H1 (cell line): ENCODE measurements at regions not wholly inside any gene's neighbourhood (a gene's known extent, or its start where the extent isn't known, plus 50 kb on each side); places are given as distances from the start of the nearest gene placed in this dataset.
"Not testable (repeated sequence)": the region's sequence is repeated elsewhere in the genome, so short reads cannot be mapped to it uniquely, and the experiment has no call there.

Source experiments
- CTCF ChIA-PET: fragments of 300-600 bp; sonication (Branson Sonifier 250); formaldehyde crosslinking; loops from one replicate; lab custom pipeline; 2021; ENCODE audit not compliant: partially characterized antibody; lab: Charles Lee
- POLR2A ChIA-PET: fragments of 300-600 bp; sonication (Branson Sonifier 250); formaldehyde crosslinking; loops from one replicate; lab custom pipeline; 2021; ENCODE audit warnings: inconsistent platforms; ENCODE audit not compliant: partially characterized antibody; lab: Charles Lee
- DNase-seq, 2 experiments: peaks; one replicate each; pipeline versions ENCODE4 v3.0.0 to v3.0.0-alpha.2; 2010 to 2022; ENCODE audit warnings: low spot score in 2 of 2, low read depth in 1 of 2, mixed read lengths in 1 of 2
- FAIRE-seq: peaks from 2 replicates; lab custom pipeline; 2011; peaks lifted over from hg19 to GRCh38; lab: Jason Lieb, UNC
- H2AFZ ChIP-seq: 2 replicates; pipeline ENCODE4 v1.8.1; 2012; ENCODE audit warnings: low read length, inconsistent platforms
- H2AK5ac ChIP-seq: 2 replicates; pipeline ENCODE4 v1.6.1; 2013; ENCODE audit warnings: low read depth, low read length
- H2BK120ac ChIP-seq: replicated peaks from 2 replicates; pipeline ENCODE3; 2013; ENCODE audit warnings: low read depth, low read length, inconsistent platforms
- H2BK12ac ChIP-seq: 2 replicates; pipeline ENCODE4 v1.6.1; 2013; ENCODE audit warnings: low read depth, low read length
- H2BK15ac ChIP-seq: 2 replicates; pipeline ENCODE4 v1.6.1; 2013; ENCODE audit warnings: low read length
- H2BK20ac ChIP-seq: 2 replicates; pipeline ENCODE4 v1.6.1; 2013; ENCODE audit warnings: low read length
- H2BK5ac ChIP-seq: 2 replicates; pipeline ENCODE4 v1.6.1; 2013; ENCODE audit warnings: low read depth, low read length
- H3K14ac ChIP-seq: 2 replicates; pipeline ENCODE4 v1.6.1; 2013; ENCODE audit warnings: inconsistent platforms; ENCODE audit not compliant: insufficient read length
- H3K18ac ChIP-seq: 2 replicates; pipeline ENCODE4 v1.6.1; 2013; ENCODE audit warnings: low read length; ENCODE audit errors: extremely low read depth
- H3K23ac ChIP-seq: 2 replicates; pipeline ENCODE4 v1.6.1; 2013; ENCODE audit warnings: inconsistent platforms; ENCODE audit not compliant: insufficient read length
- H3K23me2 ChIP-seq: 2 replicates; pipeline ENCODE4 v1.6.1; 2013; ENCODE audit warnings: low read depth, low read length
- H3K27ac ChIP-seq: 2 replicates; pipeline ENCODE4 v1.6.1; 2011; ENCODE audit warnings: low read depth, low read length, inconsistent platforms
- H3K27me3 ChIP-seq, 4 experiments: replicated peaks in 1 of 4; 1 replicate in 1 of 4; 2 replicates in 3 of 4; pipeline versions ENCODE4 v1.6.1 to v1.8.1; 2011 to 2013; ENCODE audit warnings: low read length in 3 of 4, mild to moderate bottlenecking in 3 of 4, inconsistent platforms in 2 of 4, mixed read lengths in 2 of 4, moderate library complexity in 1 of 4; ENCODE audit not compliant: control insufficient read depth in 3 of 4, insufficient read depth in 3 of 4; ENCODE audit errors: extremely low read depth in 1 of 4
- H3K36me3 ChIP-seq, 4 experiments: 2 replicates each; pipeline versions ENCODE4 v1.6.1 to v1.8.1; 2011 to 2013; ENCODE audit warnings: mild to moderate bottlenecking in 4 of 4, low read length in 3 of 4, moderate library complexity in 2 of 4, control low read depth in 1 of 4, inconsistent platforms in 1 of 4; ENCODE audit not compliant: insufficient read depth in 4 of 4, control insufficient read depth in 2 of 4
- H3K4ac ChIP-seq: replicated peaks from 2 replicates; pipeline ENCODE3; 2013; ENCODE audit warnings: low read length, low read depth, mixed read lengths, inconsistent platforms; ENCODE audit not compliant: insufficient read length
- H3K4me1 ChIP-seq, 4 experiments: replicated peaks in 1 of 4; 1 replicate in 1 of 4; 2 replicates in 3 of 4; pipeline versions ENCODE4 v1.6.1 to v1.8.1; 2011 to 2013; ENCODE audit warnings: low read length in 3 of 4, inconsistent platforms in 2 of 4, mixed read lengths in 1 of 4; ENCODE audit not compliant: insufficient read depth in 4 of 4, control insufficient read depth in 3 of 4
- H3K4me2 ChIP-seq, 2 experiments: 2 replicates each; pipeline versions ENCODE4 v1.6.1 to v1.8.1; 2011 to 2013; ENCODE audit warnings: low read depth in 2 of 2, low read length in 2 of 2, control low read depth in 1 of 2, inconsistent platforms in 1 of 2, mild to moderate bottlenecking in 1 of 2; ENCODE audit not compliant: insufficient read depth in 1 of 2
- H3K4me3 ChIP-seq, 4 experiments: fragments of 200-600, 300-600 bp in 1 of 4; sonication (generic), shearing (Covaris generic), sonication (Bioruptor Twin) in 1 of 4; 2 replicates each; pipeline versions ENCODE4 v1.5.1 to v1.8.1; 2011 to 2016; ENCODE audit warnings: low read length in 4 of 4, low read depth in 3 of 4, control low read depth in 2 of 4, inconsistent platforms in 2 of 4, mild to moderate bottlenecking in 2 of 4, mixed read lengths in 1 of 4, moderate library complexity in 1 of 4; ENCODE audit not compliant: insufficient read depth in 2 of 4; ENCODE audit errors: extremely low read depth in 1 of 4
- H3K56ac ChIP-seq: replicated peaks from 2 replicates; pipeline ENCODE3; 2013; ENCODE audit warnings: low read depth, mild to moderate bottlenecking, mixed read lengths, low read length, inconsistent platforms; ENCODE audit not compliant: insufficient read length
- H3K79me1 ChIP-seq: 2 replicates; pipeline ENCODE4 v1.6.1; 2013; ENCODE audit warnings: low read depth, low read length, control low read depth
- H3K79me2 ChIP-seq, 2 experiments: 2 replicates each; pipeline versions ENCODE4 v1.6.1 to v1.8.1; 2012 to 2013; ENCODE audit warnings: low read length in 2 of 2, mild to moderate bottlenecking in 2 of 2, inconsistent platforms in 1 of 2; ENCODE audit not compliant: insufficient read depth in 2 of 2, control insufficient read depth in 1 of 2
- H3K9ac ChIP-seq, 4 experiments: replicated peaks in 1 of 4; 1 replicate in 1 of 4; 2 replicates in 3 of 4; pipeline versions ENCODE4 v1.6.1 to v1.8.1; 2011 to 2013; ENCODE audit warnings: low read depth in 3 of 4, low read length in 3 of 4, control low read depth in 2 of 4, mild to moderate bottlenecking in 2 of 4, moderate library complexity in 2 of 4, inconsistent platforms in 1 of 4; ENCODE audit errors: extremely low read depth in 1 of 4
- H3K9me3 ChIP-seq, 2 experiments: 2 replicates each; pipeline versions ENCODE4 v1.6.1 to v1.8.1; 2012 to 2013; ENCODE audit warnings: mild to moderate bottlenecking in 2 of 2, moderate library complexity in 2 of 2, control low read depth in 1 of 2, inconsistent platforms in 1 of 2, low read depth in 1 of 2, low read length in 1 of 2, mixed read lengths in 1 of 2; ENCODE audit not compliant: insufficient read depth in 2 of 2
- H4K20me1 ChIP-seq, 2 experiments: replicated peaks in 1 of 2; 2 replicates each; pipeline versions ENCODE3 to v1.8.1; 2011 to 2013; ENCODE audit warnings: inconsistent platforms in 2 of 2, low read length in 2 of 2, mild to moderate bottlenecking in 1 of 2; ENCODE audit not compliant: insufficient read depth in 2 of 2, control insufficient read depth in 1 of 2
- H4K5ac ChIP-seq: 2 replicates; pipeline ENCODE4 v1.6.1; 2013; ENCODE audit warnings: low read length, low read depth, mixed read lengths, inconsistent platforms; ENCODE audit not compliant: insufficient read length
- H4K8ac ChIP-seq: 2 replicates; pipeline ENCODE4 v1.8.0; 2013; ENCODE audit warnings: mild to moderate bottlenecking, moderate library complexity, low read length, inconsistent platforms; ENCODE audit not compliant: insufficient read depth; ENCODE audit errors: extremely low read depth
- H4K91ac ChIP-seq: replicated peaks from 2 replicates; pipeline ENCODE3; 2013; ENCODE audit warnings: low read length, mixed read lengths, inconsistent platforms; ENCODE audit not compliant: insufficient read length
- BRCA1 ChIP-seq: IDR thresholded peaks from 2 replicates; pipeline ENCODE4 v1.6.1; 2012; ENCODE audit warnings: low read depth, low read length, improper control_type of control experiment
- CHD1 ChIP-seq: IDR thresholded peaks from 2 replicates; pipeline ENCODE4 v1.6.1; 2012; ENCODE audit warnings: low read depth, low read length, improper control_type of control experiment
- CREB1 ChIP-seq: IDR thresholded peaks from 2 replicates; pipeline ENCODE4 v1.6.1; 2012; ENCODE audit warnings: inconsistent platforms
- GABPA ChIP-seq: IDR thresholded peaks from 2 replicates; pipeline ENCODE4 v1.6.1; 2011; ENCODE audit warnings: mild to moderate bottlenecking, low read length, moderate library complexity, borderline replicate concordance; ENCODE audit not compliant: insufficient read depth
- POU5F1 ChIP-seq: IDR thresholded peaks from 2 replicates; pipeline ENCODE4 v1.6.1; 2011; ENCODE audit warnings: low read depth, mild to moderate bottlenecking, low read length, moderate library complexity
- SP2 ChIP-seq: IDR thresholded peaks from 2 replicates; pipeline ENCODE4 v1.6.1; 2012; ENCODE audit warnings: mild to moderate bottlenecking, low read length, inconsistent platforms
- whole genome bisulfite sequencing, 2 experiments: shearing (Covaris generic) in 1 of 2; methylation state at CpG; one replicate each; pipeline versions ENCODE4 v1.1.6 to v1.1.7; 2013 to 2015; ENCODE audit warnings: low lambda C conversion rate in 2 of 2, mixed read lengths in 2 of 2, inconsistent platforms in 1 of 2, low coverage in 1 of 2, missing lambda C conversion rate in 1 of 2; ENCODE audit not compliant: insufficient replicate concordance in 2 of 2, insufficient coverage in 1 of 2, insufficient read length in 1 of 2; ENCODE audit errors: extremely low coverage in 1 of 2, missing lambda C conversion rate in 1 of 2; 5-methylcytosine and 5-hydroxymethylcytosine counted together
- TF ChIP-seq, protein P1 (sequence below): IDR thresholded peaks from 2 replicates; pipeline ENCODE4 v1.6.1; 2011; ENCODE audit warnings: low read length, improper control_type of control experiment

DNA sequence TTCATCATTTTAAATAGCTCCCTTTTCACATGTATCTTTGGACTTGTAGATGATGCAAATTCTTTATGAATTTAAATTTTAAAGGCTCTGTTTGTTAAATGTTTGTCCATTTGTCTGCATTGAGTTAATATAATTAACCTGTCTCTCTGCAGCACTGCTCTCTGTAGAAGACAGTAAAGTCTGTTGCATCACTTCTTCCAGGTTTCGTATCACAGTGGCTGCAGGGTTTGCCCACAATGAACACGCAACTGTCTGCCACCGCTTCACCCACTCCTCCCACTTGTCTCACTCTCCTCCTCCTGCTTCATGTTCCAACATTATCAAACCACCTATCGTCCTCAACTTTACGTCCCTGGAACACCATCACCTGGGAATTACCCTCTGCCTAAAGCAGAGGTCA, 231.3 kb upstream of the SLC30A5 start (continued):
- TF ChIP-seq POU5F1 (no peak), SP2 (no peak), CREB1 (no peak), BRCA1 (no peak), CHD1 (no peak), GABPA (no peak)
- TF ChIP-seq, protein P1, sequence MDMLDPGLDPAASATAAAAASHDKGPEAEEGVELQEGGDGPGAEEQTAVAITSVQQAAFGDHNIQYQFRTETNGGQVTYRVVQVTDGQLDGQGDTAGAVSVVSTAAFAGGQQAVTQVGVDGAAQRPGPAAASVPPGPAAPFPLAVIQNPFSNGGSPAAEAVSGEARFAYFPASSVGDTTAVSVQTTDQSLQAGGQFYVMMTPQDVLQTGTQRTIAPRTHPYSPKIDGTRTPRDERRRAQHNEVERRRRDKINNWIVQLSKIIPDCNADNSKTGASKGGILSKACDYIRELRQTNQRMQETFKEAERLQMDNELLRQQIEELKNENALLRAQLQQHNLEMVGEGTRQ: no peak

DNA sequence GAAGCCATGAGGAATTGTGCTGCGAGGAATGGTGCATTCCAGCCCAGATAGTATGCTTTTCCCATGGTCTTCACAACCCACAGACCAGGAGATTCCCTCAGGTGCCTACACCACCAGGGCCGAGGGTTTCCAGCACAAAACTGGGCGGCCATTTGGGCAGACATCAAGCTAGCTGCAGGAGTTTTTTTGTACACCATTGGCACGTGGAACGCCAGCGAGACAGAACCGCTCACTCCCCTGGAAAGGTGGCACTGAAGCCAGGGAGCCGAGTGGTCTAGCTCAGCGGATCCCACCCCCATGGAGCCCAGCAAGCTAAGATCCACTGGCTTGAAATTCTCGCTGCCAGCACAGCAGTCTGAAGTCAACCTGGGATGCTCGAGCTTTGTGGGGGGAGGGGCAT, 228.6 kb upstream of the SLC30A5 start:
- POLR2A ChIA-PET: interaction anchor here (1.1 kb wide), 1 partner anchor 8 kb away, joined by 3 read pairs; no protein-coding TSS in a partner anchor
- CTCF ChIA-PET, H4K91ac ChIP-seq, H3K79me1 ChIP-seq, H3K4me1 ChIP-seq, H4K8ac ChIP-seq, H3K23ac ChIP-seq, H2BK20ac ChIP-seq, H3K27me3 ChIP-seq, DNase-seq, H2BK120ac ChIP-seq, H3K36me3 ChIP-seq, H3K27ac ChIP-seq, H2BK15ac ChIP-seq, H2BK5ac ChIP-seq, H3K56ac ChIP-seq, H3K4me3 ChIP-seq, FAIRE-seq, H3K4ac ChIP-seq, H4K20me1 ChIP-seq, H2AK5ac ChIP-seq, H3K14ac ChIP-seq, H3K23me2 ChIP-seq, H2BK12ac ChIP-seq, H3K79me2 ChIP-seq, H3K18ac ChIP-seq, H2AFZ ChIP-seq, H3K4me2 ChIP-seq, H4K5ac ChIP-seq, H3K9ac ChIP-seq: not testable (repeated sequence)
- peaks cover 4 to 12% of the 10 kb centered on the region in 2 experiments for H3K9me3 ChIP-seq
- WGBS, 2 experiments: 96% methylated on average over 11 of the region's 11 CpGs; no CpG with 5 or more reads in 1 of the 2 experiments
